ENCODE measurements at regions not wholly inside any gene's neighbourhood (a gene's known extent, or its start where the extent isn't known, plus 50 kb on each side); places are given as distances from the start of the nearest gene placed in this dataset.
"Not testable (repeated sequence)": the region's sequence is repeated elsewhere in the genome, so short reads cannot be mapped to it uniquely, and the experiment has no call there.

DNA sequence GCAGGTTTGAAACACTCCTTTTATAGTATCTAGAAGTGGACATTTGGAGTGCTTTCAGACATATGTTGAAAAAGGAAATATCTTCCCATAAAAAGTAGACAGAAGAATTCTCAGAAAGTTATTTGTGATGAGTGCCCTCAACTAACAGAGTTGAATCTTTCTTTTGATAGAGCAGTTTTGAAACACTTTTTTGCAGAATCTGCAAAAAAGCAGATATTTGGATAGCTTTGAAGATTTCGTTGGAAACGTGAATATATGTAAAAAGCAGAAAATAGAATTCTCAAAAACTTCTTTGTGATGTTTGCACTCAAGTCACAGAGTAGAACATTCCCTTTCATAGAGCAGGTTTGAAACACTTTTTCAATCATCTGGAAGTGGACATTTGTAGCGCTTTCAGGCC is 676.4 kb upstream of the ZNF337 start:
- not testable (repeated sequence) for DNase-seq (ENCODE audit: low spot score)

DNA sequence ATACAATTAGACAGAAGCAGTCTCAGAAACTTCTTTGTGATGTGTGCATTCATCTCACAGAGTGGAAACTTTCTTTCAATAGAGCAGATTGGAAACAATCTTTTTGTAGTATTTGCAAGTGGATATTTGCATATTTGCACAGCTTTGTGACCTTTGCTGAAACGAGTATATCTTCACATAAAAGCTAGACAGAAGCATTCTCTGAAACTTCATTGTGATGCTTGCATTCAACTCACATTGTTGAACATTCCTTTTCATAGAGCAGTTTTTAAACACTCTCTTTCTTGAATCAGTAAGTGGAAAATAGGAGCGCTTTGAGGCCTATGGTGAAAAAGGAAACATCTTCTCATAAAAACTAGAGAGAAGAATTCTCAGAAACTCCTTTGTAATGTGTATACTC is 657.9 kb upstream of the ZNF337 start:
- no peak for DNase-seq (ENCODE audit: low spot score)

- no peak for DNase-seq (ENCODE audit: low spot score)
These were observed 650.7 kb upstream of the ZNF337 start for GRCh38 chr20:26347396-26347795.

GRCh38 chr20:26340460-26341065 is 643.9 kb upstream of the ZNF337 start:
- DNase-seq (ENCODE audit: low spot score) = not testable (repeated sequence)

GRCh38 chr20:26324177-26324576 is 627.5 kb upstream of the ZNF337 start:
- no peak for DNase-seq (ENCODE audit: low spot score)

- DNase-seq (ENCODE audit: low spot score) = no peak
These were observed 618.4 kb upstream of the ZNF337 start for GRCh38 chr20:26315054-26315453.

GRCh38 chr20:26309720-26310119 is 613.1 kb upstream of the ZNF337 start:
- DNase-seq (ENCODE audit: low spot score) = not testable (repeated sequence)

- DNase-seq (ENCODE audit: low spot score) = no peak
These were observed 612.3 kb upstream of the ZNF337 start for GRCh38 chr20:26308961-26309360.

DNA sequence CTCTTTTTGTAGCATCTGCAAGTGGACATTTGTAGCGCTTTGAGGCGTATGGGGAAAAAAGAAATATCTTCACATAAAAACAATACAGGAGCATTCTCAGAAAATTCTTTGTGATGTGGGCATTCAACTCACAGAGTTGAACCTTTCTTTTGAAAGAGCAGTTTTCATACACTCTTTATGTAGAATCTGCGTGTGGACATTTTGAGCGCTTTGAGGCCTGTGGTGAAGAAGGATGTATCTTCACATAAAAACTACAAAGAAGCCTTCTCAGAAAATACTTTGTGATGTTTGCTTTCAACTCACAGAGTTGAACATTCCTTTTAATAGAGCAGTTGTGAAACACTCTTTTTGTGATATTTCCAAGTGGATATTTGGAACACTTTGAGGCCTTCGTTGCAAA is 598.4 kb upstream of the ZNF337 start:
- DNase-seq (ENCODE audit: low spot score) = no peak

DNA sequence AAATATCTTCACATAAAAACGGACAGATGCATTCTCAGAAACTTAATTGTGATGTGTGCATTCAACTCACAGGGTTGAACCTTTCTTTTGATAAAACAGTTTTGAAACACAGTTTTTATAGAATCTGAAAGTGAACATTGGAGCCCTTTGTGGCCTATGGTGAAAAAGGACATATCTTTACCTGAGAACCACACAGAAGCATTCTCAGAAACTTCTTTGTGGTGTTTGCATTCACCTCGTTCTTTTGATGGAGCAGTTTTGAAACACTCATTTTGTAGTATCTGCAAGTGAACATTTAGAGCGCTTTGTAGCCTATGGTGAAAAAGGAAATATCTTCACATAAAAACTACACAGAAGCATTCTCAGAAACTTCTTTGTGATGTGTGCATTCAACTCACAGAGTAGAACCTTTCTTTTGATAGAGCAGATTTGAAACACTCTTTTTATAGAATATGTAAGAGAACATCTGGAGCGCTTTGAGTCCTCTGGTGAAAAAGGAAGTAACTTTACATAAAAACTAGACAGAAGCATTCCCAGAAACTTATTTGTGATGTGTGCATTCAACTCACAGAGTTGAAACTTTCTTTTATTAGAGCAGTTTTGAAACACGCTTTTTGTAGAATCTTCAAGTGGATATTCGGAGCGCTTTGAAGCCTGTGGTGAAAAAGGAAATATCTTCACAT is 591.9 kb upstream of the ZNF337 start:
- DNase-seq (ENCODE audit: low spot score) = not testable (repeated sequence)

- DNase-seq (ENCODE audit: low spot score) = no peak
These were observed 582.6 kb upstream of the ZNF337 start for GRCh38 chr20:26279238-26279637.

DNA sequence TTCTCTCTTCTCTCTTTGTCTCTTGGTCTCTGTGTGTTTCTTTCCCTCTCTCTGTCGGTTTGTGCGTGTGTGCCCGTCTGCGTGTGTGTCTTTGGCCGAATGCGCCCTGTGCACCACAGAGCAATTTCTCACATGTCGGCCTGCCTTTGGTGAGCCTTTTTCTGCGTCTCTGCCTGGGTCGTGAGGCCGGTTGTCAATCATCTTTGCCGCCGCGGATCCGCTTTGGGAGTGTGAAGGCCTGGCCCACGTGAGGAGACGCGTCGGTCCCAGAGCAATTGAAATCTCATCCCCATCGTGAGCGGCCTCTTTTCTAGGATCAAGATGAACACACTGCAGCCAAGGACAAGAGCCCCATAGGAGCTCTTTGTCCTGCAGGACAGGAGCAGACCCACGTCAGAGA is 580.7 kb upstream of the ZNF337 start:
- no peak for DNase-seq (ENCODE audit: low spot score)

DNA sequence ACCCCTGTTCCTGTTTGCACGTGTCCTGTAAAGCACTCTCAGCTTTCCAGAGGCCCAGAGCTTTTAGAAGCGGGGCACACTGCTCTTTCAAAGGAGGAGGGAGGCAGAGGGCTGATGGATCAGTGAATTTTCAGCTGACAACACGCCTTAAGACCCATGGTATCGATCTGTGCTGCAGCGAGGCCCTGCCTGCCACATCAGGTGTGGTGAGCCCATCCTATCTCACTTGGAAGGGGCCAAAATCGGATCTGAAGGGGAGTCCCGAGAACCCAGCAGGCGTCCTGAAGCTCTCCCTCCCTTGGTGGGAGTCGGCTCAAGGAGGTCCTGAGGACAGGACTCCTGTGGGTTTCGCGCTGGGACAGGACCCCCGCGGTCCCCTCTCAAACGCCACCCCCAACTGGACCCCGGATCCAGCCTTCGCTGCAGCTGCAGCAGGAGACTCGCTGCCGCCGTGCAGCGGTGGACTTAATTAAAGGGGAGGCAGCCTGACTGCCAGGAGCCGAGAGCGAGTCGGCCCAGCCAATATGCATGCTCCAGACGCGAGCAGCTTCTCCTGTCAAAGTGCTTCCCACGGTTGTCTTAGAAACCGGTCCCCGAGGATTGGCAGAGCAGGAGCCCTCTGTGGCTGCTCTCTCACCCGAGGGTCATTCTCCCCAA is 580.0 kb upstream of the ZNF337 start:
- no peak for DNase-seq (ENCODE audit: low spot score)

DNA sequence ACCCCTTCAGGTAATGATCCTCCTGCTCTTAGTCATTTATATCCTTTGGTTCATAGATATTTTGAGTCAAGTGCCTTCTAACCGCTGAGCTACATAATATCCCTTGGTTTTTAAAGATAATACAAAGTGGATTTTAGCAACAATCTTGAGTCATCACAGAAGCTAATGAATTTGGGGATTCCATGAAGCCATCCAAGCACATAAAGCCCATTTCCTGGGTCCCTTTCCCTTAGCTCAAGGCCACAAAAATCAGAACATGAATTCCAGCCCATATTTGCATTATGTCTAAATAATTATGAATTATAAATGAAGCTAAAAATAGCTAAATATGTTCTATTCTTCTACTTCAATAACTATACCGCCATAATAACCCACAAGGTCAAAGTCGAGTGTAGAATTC is 572.1 kb upstream of the ZNF337 start:
- not testable (repeated sequence) for DNase-seq (ENCODE audit: low spot score)

GRCh38 chr20:26260925-26261324 is 564.3 kb upstream of the ZNF337 start:
- not testable (repeated sequence) for DNase-seq (ENCODE audit: low spot score)

- not testable (repeated sequence) for DNase-seq (ENCODE audit: low spot score)
These were observed 555.8 kb upstream of the ZNF337 start for GRCh38 chr20:26252311-26252975.

GRCh38 chr20:26251376-26251775 is 554.7 kb upstream of the ZNF337 start:
- not testable (repeated sequence) for DNase-seq (ENCODE audit: low spot score)

- not testable (repeated sequence) for DNase-seq (ENCODE audit: low spot score)
These were observed 553.8 kb upstream of the ZNF337 start for GRCh38 chr20:26250249-26251114.

- DNase-seq (ENCODE audit: low spot score) = no peak
These were observed 547.1 kb upstream of the ZNF337 start for GRCh38 chr20:26243731-26244130.

- not testable (repeated sequence) for DNase-seq (ENCODE audit: low spot score)
These were observed 524.0 kb upstream of the ZNF337 start for GRCh38 chr20:26220609-26221008.

DNA sequence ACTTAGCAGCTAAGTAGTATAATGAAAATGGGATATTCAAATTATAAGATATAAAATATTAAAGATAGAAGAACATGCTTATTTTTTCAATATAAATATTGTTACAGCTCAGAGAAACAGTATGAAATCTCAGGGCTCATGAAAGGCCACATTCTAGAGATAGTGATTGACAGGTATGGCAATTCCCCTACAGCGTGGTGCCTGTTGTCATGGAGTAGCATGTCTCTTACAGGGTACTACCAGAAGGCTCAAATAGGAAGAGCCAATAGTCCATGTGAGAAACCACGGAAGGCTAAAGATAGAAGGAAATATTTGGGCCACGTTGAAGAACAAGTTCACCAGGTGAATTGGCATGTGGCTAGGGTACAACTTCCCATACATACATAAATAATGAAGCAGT is 522.9 kb upstream of the ZNF337 start:
- not testable (repeated sequence) for DNase-seq (ENCODE audit: low spot score)

GRCh38 chr20:26218301-26218700 is 521.6 kb upstream of the ZNF337 start:
- DNase-seq (ENCODE audit: low spot score) = no peak

Data from HuH-7.5 (cell line).